Neural cell (in vitro differentiated cells): ENCODE measurements at regions not wholly inside any gene's neighbourhood (a gene's known extent, or its start where the extent isn't known, plus 50 kb on each side); places are given as distances from the start of the nearest gene placed in this dataset.

Experiments used
- EP300 ChIP-seq: fragments of 450-650 bp; conservative IDR thresholded peaks from 2 replicates; pipeline ENCODE4 v1.6.1; 2014; ENCODE audit warnings: antibody characterized with exemption, mild to moderate bottlenecking, moderate library complexity; ENCODE audit not compliant: poor library complexity, severe bottlenecking
- POLR2AphosphoS5 ChIP-seq: IDR thresholded peaks from 2 replicates; pipeline ENCODE4 v1.6.1; 2012
- RAD21 ChIP-seq: fragments of 450-650 bp; conservative IDR thresholded peaks from 2 replicates; pipeline ENCODE4 v1.6.1; 2014; ENCODE audit warnings: antibody characterized with exemption, mild to moderate bottlenecking, moderate library complexity
- REST ChIP-seq: IDR thresholded peaks from 2 replicates; pipeline ENCODE4 v1.6.1; 2012; ENCODE audit warnings: borderline replicate concordance
- TAF1 ChIP-seq: IDR thresholded peaks from 2 replicates; pipeline ENCODE4 v1.6.1; 2012; ENCODE audit warnings: low read depth
- TF ChIP-seq, protein P1 (sequence below): fragments of 450-650 bp; IDR thresholded peaks from 2 replicates; pipeline ENCODE4 v1.5.1; 2014; ENCODE audit warnings: antibody characterized with exemption, mild to moderate bottlenecking, moderate library complexity; ENCODE audit not compliant: poor library complexity, severe bottlenecking

DNA sequence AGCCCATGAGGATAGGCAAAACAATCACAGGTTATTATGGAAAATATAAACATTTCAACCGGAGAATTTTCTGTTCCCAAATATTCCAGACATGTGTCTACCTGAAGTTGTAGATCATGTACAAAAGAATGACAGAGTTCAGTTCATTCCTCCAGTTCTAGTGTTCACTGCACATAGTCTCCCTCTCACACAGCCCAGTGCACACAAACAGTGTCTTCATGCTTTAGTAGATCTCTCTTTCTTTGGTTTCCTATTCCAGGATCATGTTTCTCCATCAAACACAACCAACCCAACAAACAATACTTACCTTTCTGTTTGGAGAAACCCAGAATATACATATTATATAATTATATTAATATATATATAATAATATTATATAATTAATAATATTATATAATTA is 671.9 kb downstream of the TRIML1 start:
- TF ChIP-seq POLR2AphosphoS5, result no peak
- no peak for TF ChIP-seq REST
- TF ChIP-seq EP300, result no peak
- TF ChIP-seq, protein P1, sequence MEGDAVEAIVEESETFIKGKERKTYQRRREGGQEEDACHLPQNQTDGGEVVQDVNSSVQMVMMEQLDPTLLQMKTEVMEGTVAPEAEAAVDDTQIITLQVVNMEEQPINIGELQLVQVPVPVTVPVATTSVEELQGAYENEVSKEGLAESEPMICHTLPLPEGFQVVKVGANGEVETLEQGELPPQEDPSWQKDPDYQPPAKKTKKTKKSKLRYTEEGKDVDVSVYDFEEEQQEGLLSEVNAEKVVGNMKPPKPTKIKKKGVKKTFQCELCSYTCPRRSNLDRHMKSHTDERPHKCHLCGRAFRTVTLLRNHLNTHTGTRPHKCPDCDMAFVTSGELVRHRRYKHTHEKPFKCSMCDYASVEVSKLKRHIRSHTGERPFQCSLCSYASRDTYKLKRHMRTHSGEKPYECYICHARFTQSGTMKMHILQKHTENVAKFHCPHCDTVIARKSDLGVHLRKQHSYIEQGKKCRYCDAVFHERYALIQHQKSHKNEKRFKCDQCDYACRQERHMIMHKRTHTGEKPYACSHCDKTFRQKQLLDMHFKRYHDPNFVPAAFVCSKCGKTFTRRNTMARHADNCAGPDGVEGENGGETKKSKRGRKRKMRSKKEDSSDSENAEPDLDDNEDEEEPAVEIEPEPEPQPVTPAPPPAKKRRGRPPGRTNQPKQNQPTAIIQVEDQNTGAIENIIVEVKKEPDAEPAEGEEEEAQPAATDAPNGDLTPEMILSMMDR, result no peak
- no peak for TF ChIP-seq RAD21
- TF ChIP-seq TAF1, result no peak
